ENCODE measurements at regions not wholly inside any gene's neighbourhood (a gene's known extent, or its start where the extent isn't known, plus 50 kb on each side); places are given as distances from the start of the nearest gene placed in this dataset.

DNA sequence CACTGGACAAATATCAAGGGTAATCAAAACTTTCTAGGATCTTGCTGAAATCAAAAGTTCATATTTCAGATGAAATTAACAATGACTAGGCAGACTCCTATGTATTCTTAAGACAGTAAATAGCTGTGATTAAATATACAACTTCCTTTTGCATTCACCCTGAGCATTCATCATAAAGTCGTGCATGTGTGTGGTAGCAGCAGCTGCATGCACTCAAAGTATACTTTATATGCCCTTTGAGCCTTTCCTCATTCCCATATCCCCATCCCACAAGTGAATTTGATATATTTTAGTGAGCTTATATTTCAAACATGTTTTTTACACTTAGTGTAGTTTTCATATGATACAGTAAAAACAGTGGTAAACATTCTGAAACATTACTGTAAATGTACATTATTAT is 959.0 kb downstream of the C4orf33 start:
- TF ChIP-seq POLR2A (IDR thresholded peaks at IDR 0.05) (no peak), POLR2AphosphoS5 (IDR thresholded peaks at IDR 0.05; ENCODE audit: insufficient read depth in 1 of 2, low read depth in 1 of 2) (no peak)
- TF ChIP-seq, protein P1, sequence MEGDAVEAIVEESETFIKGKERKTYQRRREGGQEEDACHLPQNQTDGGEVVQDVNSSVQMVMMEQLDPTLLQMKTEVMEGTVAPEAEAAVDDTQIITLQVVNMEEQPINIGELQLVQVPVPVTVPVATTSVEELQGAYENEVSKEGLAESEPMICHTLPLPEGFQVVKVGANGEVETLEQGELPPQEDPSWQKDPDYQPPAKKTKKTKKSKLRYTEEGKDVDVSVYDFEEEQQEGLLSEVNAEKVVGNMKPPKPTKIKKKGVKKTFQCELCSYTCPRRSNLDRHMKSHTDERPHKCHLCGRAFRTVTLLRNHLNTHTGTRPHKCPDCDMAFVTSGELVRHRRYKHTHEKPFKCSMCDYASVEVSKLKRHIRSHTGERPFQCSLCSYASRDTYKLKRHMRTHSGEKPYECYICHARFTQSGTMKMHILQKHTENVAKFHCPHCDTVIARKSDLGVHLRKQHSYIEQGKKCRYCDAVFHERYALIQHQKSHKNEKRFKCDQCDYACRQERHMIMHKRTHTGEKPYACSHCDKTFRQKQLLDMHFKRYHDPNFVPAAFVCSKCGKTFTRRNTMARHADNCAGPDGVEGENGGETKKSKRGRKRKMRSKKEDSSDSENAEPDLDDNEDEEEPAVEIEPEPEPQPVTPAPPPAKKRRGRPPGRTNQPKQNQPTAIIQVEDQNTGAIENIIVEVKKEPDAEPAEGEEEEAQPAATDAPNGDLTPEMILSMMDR (IDR thresholded peaks at IDR 0.05), result no peak

Measured in vagina (tissue), 2 donors.